ENCODE measurements at regions not wholly inside any gene's neighbourhood (a gene's known extent, or its start where the extent isn't known, plus 50 kb on each side); places are given as distances from the start of the nearest gene placed in this dataset.

DNA sequence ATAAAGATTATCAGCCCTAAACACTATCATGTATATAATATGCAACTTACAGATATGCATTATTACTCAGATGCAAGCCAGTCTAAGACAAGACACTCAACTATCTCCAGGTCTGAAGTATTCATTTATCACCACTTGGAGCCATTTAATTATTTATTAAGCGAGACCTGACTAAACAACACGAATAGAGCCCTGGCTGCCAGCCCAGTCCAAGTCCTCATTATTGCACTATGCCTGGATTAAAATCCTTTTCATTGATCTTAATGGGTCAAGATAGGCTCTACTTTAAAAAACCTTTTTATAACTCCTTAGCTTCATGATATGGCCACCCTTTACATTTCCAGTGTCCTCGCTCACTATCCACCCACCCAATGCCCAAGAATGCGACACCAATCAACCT, 183.1 kb upstream of the MARCKS start:
- TF ChIP-seq, protein P1, sequence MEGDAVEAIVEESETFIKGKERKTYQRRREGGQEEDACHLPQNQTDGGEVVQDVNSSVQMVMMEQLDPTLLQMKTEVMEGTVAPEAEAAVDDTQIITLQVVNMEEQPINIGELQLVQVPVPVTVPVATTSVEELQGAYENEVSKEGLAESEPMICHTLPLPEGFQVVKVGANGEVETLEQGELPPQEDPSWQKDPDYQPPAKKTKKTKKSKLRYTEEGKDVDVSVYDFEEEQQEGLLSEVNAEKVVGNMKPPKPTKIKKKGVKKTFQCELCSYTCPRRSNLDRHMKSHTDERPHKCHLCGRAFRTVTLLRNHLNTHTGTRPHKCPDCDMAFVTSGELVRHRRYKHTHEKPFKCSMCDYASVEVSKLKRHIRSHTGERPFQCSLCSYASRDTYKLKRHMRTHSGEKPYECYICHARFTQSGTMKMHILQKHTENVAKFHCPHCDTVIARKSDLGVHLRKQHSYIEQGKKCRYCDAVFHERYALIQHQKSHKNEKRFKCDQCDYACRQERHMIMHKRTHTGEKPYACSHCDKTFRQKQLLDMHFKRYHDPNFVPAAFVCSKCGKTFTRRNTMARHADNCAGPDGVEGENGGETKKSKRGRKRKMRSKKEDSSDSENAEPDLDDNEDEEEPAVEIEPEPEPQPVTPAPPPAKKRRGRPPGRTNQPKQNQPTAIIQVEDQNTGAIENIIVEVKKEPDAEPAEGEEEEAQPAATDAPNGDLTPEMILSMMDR (IDR thresholded peaks at IDR 0.05), result no peak
- DNase-seq, result no peak
- H3K27ac Mint-ChIP-seq, result no peak overlapping the region
- H3K27me3 Mint-ChIP-seq (ENCODE audit: insufficient read depth), result peaks cover 3% of the 10 kb centered on the region
- H3K4me3 Mint-ChIP-seq, result no peak overlapping the region
- H3K36me3 Mint-ChIP-seq (ENCODE audit: low read depth), result no peaks in the 10 kb centered on the region
- H3K4me1 Mint-ChIP-seq (ENCODE audit: low read depth), result peaks cover 17% of the 10 kb centered on the region
- no peaks in the 10 kb centered on the region for H3K9me3 Mint-ChIP-seq

- H3K27ac Mint-ChIP-seq, result no peak overlapping the region
- peaks cover 6% of the 10 kb centered on the region for H3K27me3 Mint-ChIP-seq (ENCODE audit: insufficient read depth)
- no peaks in the 10 kb centered on the region for H3K36me3 Mint-ChIP-seq (ENCODE audit: low read depth)
- DNase-seq, result no peak
- H3K4me3 Mint-ChIP-seq, result no peak overlapping the region
- peaks cover 17% of the 10 kb centered on the region for H3K4me1 Mint-ChIP-seq (ENCODE audit: low read depth)
- TF ChIP-seq, protein P1 (IDR thresholded peaks at IDR 0.05), result no peak
- no peaks in the 10 kb centered on the region for H3K9me3 Mint-ChIP-seq
These were observed 181.1 kb upstream of the MARCKS start for GRCh38 chr6:113676057-113676456.

GRCh38 chr6:113676968-113677367, 180.2 kb upstream of the MARCKS start:
- H3K27ac Mint-ChIP-seq, result no peak overlapping the region
- H3K9me3 Mint-ChIP-seq, result no peaks in the 10 kb centered on the region
- H3K36me3 Mint-ChIP-seq (ENCODE audit: low read depth), result no peaks in the 10 kb centered on the region
- H3K4me1 Mint-ChIP-seq (ENCODE audit: low read depth), result peaks cover 15% of the 10 kb centered on the region
- TF ChIP-seq, protein P1 (IDR thresholded peaks at IDR 0.05), result no peak
- H3K27me3 Mint-ChIP-seq (ENCODE audit: insufficient read depth), result peaks cover 5% of the 10 kb centered on the region
- DNase-seq, result no peak
- H3K4me3 Mint-ChIP-seq, result no peak overlapping the region

DNA sequence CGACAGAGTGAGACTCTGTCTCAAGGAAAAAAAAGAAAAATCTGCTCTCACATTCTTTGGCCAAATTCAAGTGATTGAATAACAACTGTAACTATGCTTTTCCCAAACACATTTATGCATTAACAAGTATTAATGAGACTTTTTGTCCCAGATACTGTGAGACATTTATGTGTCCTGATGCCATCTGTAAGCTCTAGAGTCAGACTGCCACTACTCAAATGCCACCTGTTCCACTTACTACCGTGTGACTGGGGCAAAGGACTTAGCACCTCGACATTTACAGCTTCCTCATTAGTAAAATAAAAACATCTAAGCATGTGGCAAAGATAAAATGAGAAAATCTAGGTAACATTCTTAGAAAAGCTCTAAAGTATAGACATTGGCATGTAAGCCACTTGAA, 178.1 kb upstream of the MARCKS start:
- H3K4me1 Mint-ChIP-seq (ENCODE audit: low read depth), result no peaks in the 10 kb centered on the region
- no peak overlapping the region for H3K4me3 Mint-ChIP-seq
- peaks cover 4% of the 10 kb centered on the region; the same call in 1 of the 2 replicates for H3K27me3 Mint-ChIP-seq (ENCODE audit: insufficient read depth)
- no peaks in the 10 kb centered on the region for H3K9me3 Mint-ChIP-seq
- TF ChIP-seq, protein P1 (IDR thresholded peaks at IDR 0.05), result no peak
- H3K27ac Mint-ChIP-seq, result no peak overlapping the region
- no peaks in the 10 kb centered on the region for H3K36me3 Mint-ChIP-seq (ENCODE audit: low read depth)
- no peak for DNase-seq

DNA sequence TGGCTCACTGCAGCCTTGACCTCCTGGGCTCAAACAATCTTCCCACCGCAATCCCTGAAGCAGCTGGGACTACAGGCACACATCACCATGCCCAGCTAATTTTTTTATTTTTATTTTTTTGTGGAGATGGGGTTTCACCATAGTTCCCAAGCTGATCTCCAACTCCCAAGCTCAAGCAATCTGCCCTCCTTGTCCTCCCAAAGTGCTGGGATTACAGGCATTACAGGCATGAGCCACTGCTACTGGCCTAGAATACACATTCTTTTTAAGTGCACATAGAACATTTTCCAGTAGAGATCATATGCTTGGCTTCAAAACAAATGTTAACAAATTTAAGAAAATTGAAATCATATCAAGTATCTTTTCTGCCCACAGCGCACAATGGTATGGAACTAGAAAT, 176.8 kb upstream of the MARCKS start:
- Mint-ChIP-seq H3K9me3 (no peaks in the 10 kb centered on the region), H3K27me3 (ENCODE audit: insufficient read depth) (peaks cover 4% of the 10 kb centered on the region; the same call in 1 of the 2 replicates), H3K4me1 (ENCODE audit: low read depth) (peaks cover 6% of the 10 kb centered on the region), H3K4me3 (no peak overlapping the region), H3K27ac (no peak overlapping the region), H3K36me3 (ENCODE audit: low read depth) (no peaks in the 10 kb centered on the region)
- TF ChIP-seq, protein P1 (IDR thresholded peaks at IDR 0.05), result no peak
- no peak for DNase-seq

DNA sequence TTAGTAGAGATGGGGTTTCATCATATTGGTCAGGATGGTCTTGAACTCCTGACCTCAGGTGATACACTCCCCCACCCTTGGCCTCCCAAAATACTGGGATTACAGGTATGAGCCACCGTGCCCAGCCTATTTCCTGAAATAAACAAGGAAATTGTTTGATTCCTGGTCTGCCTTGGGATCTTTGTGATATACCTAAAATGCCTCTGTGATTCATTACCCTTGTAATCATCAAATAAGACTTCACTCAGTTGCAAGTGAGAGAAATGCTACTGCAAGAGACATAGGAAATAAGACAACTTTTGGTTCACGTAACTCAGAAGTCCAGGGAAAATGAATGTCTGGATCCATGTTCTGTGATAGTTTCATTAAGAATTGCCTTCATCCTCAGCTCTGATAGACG, 173.2 kb upstream of the MARCKS start:
- H3K36me3 Mint-ChIP-seq (ENCODE audit: low read depth), result no peaks in the 10 kb centered on the region
- TF ChIP-seq, protein P1 (IDR thresholded peaks at IDR 0.05), result no peak
- H3K4me3 Mint-ChIP-seq, result no peak overlapping the region
- peaks cover 6% of the 10 kb centered on the region for H3K4me1 Mint-ChIP-seq (ENCODE audit: low read depth)
- no peak overlapping the region for H3K27ac Mint-ChIP-seq
- DNase-seq, result no peak
- H3K9me3 Mint-ChIP-seq, result no peaks in the 10 kb centered on the region
- peaks cover 5% of the 10 kb centered on the region; the same call in 1 of the 2 replicates for H3K27me3 Mint-ChIP-seq (ENCODE audit: insufficient read depth)

Measured in HFFc6 (cell line).